Pulmonary artery endothelial cell (primary cell): ENCODE measurements at regions not wholly inside any gene's neighbourhood (a gene's known extent, or its start where the extent isn't known, plus 50 kb on each side); places are given as distances from the start of the nearest gene placed in this dataset.

Source experiments
- DNase-seq: peaks from one replicate; pipeline ENCODE4 v3.0.0-alpha.2; 2011; ENCODE audit warnings: low read depth, low spot score

GRCh38 chr5:74428275-74428674 is 212.3 kb downstream of the ENC1 start:
- DNase-seq: no peak

- DNase-seq: no peak
Measured at GRCh38 chr5:74426506-74426905, 214.0 kb downstream of the ENC1 start.

DNA sequence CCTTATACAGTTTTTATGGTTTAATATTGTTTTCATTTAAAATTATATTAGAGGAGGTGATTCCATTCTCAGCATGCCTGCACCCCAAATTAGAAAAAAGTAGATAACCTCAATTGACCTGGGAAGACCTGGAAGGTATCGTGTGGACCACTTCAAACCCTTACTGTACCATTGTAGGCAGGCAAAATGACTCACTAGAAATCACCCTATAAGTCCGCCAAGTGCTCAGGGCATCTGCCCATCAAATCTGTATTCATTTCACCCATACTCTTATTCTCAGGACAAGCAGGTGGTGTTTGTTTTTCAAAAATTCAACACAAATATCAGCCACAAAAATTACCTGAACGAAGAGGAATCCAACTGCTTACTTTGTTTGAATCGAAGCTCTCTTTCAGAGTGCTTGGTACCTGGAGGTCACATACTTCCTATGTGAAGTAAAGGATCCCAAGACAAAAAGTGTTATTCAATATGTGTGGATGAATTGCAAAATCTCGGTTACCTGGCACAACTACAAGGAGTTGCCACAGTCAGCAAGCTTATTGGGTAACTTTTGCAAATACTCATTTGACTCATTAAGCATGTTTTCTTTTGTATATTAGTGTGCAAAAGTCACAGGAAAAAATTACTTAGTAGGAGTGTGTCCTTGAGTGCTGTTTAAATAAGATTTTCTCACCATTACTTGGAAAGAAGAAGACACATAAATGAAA is 216.2 kb downstream of the ENC1 start:
- DNase-seq: no peak

DNA sequence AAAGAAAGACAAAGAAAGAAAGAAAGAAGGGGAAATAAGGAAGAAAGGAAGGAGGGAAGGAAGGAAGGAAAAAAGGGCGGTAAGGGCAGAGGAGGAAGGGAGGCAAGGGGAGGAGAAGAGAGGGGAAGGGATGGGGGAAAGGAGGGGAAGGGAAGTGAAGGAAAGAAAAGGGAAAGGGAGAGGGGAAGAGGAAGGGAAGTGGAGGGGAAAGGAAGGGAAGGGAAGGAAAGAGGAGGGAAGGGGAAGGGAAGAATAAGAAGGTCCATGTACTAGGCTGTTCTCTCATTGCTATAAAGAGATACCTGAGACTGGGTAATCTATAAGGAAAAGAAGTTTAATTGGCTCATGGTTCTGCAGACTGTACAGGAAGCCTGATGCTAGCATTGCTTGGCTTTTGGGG is 217.1 kb downstream of the ENC1 start:
- no peak for DNase-seq

DNA sequence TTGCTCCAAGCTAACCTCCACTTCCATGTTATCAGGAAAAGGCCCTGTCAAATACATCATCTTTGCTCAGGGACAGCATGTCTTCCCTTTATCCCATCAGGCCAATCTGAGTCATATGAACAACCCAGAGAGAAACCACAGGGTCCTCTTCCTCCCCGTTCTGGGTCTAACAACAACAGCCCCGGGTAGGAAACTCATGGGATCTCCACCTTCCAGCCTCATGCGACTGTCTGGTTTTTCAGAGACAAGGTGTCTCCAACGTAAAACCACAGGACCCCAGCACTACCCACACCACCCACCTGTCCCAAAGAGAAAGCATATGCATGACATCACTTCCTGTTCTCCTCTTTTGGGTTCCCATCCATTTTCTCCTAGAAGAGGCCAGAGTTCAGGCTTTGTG is 217.9 kb downstream of the ENC1 start:
- no peak for DNase-seq

GRCh38 chr5:74422030-74422429 is 218.5 kb downstream of the ENC1 start:
- no peak for DNase-seq

DNA sequence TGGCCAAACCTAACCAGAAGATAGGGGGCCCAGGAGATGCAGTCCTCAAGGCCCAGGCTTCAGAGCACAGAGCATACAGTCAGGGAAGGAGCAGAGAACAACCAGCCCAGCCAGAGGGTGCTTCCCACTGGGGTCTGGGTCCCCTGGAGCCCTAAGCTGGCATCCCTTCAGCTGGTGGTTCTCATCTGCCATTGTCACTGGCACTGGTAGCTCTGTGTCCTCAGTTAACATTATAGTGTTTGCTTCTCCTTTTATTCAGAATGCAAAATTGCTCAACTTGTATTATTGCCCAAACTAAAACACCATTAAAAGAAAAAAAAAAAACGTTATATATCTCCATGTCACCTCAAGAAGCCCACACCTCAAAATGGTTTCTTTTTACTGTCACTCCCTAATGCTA is 219.2 kb downstream of the ENC1 start:
- no peak for DNase-seq

DNA sequence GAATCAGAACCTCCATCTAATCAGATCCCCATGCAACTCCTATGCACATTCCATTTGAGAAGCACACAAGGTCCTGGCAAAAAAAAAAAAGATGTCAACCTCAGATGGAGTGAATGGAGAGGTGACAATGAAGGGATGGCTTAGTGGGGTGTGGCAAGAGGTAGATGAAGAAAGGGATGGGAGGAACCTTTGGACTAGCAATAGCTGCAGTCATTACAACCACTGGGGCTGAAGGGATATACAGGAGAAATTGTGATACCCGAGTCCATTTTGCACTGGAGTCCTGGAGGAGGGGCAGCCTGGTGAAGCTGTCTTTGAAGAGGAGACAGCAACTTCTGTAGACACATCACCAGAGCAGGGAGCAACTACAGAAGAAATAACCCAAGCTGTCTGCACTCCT is 219.6 kb downstream of the ENC1 start:
- no peak for DNase-seq

- no peak for DNase-seq
Measured at GRCh38 chr5:74420220-74420619, 220.3 kb downstream of the ENC1 start.

DNA sequence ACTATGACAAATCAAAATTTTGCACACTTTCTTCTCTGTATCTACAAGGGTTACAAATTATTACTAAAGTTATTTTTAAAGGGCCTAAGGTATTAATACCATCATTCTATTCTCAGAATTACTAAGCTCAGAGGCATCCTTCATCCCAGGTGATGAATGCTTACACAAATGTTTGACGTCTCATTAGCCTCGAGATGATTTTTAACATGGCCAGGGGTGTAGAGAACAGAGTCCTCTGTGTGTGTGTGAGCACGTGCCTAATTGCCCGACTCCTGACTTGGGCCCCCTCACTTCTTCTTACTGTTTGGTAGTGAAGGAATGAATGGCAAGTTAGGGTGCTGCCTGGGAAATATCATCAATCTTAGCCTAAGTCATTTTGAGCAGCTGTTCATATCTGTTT is 221.1 kb downstream of the ENC1 start:
- no peak for DNase-seq

- DNase-seq: no peak
Measured at GRCh38 chr5:74418709-74419108, 221.8 kb downstream of the ENC1 start.

DNA sequence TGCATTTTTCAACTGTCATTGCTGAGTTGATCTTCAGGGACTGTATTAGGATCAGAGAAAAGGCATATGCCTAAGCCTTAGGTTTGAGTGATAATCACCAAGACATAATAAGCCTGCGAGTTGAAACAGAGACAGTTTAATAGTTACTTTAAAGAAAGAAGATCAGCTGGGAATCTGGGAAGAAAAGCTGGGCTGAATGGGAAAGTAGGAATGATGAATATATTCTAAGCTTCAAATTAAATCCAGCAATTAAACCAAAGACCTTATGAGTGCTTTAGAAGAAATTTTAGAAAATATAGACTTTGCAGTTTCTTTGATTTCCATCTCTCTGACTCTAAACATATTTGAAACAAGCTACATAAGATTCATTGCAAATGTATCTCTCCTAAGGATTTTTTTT is 222.3 kb downstream of the ENC1 start:
- no peak for DNase-seq

GRCh38 chr5:74415695-74416102 is 224.8 kb downstream of the ENC1 start:
- peak; percentile 79 for DNase-seq

DNA sequence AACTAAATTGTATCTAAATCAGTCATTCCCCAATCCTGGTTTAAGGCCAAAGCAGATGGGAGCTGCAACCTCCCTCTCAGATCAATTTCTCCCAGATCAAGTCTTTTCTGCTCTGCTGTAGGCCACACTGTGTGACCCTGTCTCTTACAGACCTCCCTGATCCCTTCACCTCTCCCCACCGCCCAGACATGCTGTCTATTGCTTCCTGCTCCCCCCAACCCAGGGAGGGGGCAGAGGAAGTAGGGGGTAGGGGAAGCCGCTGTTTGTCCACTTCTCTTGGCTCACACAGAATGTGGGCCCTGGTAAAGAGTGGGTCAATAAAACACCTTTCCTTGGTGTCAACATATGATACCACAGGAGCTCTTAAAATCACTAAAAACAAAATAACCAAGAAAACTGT is 226.3 kb downstream of the ENC1 start:
- DNase-seq: no peak

DNA sequence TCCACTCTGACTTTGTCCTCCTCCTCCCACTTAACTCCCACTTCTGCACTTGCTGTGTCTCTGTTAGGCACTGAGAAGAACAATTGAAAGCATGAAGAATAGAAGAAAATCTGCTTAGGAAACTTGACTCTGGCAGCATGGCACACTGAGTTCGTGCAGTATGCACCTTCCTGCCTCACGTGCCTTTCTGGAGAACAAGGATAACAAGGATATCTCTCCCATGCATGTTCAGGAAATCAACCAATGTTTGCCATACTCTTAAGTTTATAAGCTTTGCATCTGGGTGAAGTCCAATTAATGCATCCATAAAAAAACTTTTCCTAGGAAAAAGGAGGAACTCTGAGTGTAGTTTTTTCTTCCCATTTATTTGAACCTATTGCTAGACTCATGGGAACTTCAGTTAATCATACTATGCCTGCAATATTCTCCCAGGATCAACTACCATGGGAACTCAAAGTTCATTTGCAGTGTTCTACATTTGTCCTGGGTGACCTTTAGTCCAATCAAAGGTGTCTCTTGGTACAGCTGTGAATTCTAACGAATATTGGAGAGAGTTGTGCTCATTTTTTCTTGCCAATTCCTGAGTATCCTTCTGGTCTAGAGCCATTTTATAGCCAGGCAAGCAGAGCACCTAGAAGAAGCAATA is 227.0 kb downstream of the ENC1 start:
- DNase-seq: no peak

DNA sequence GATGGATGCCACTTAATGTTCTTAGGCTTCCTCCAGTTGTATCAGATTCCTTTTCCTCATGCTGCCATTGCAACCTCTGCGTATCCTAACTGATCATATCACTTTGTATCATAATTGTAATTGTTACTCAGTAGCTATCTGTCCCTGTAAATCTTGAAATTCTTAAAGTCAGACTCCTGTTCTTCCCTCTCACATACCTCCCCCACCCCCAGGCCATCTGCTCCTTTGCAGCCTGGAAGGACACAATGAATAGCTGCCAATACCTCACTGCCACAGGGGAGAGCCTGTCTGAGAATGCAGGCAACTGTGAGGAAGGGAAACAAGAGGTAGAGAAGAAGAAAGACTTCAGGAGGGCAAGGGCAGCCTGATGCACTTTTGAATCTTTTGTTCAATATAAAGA is 228.5 kb downstream of the ENC1 start:
- no peak for DNase-seq

- DNase-seq: no peak
Measured at GRCh38 chr5:74409712-74410111, 230.8 kb downstream of the ENC1 start.

DNA sequence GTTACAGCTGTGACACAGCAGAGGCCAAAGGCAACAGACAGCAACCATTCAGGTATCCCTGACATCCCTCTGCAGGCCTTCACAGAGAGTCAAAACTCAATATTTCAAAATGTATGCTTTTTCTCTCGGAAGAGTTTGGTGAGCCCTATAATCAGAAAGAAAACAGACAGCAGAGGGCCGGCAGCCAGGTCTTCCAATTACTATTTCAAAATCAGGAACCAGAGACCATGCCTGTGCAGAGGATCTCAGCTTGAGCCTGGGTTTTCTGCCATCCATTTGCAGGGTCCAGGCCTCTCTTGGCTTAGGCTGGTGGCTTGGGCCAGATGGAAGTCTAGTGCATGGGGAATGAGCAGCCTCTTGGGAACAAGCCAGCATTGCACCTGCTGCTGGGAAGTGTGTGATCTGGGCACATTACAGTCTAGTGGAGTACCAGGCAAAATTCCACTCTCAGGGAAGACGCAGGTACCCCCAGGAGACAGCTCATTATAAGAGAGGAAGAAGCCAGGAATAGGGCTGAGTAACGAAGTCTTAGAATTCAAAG is 231.3 kb downstream of the ENC1 start:
- DNase-seq: no peak

- DNase-seq: peak; percentile 22
Measured at GRCh38 chr5:74408150-74409043, 232.1 kb downstream of the ENC1 start.

DNA sequence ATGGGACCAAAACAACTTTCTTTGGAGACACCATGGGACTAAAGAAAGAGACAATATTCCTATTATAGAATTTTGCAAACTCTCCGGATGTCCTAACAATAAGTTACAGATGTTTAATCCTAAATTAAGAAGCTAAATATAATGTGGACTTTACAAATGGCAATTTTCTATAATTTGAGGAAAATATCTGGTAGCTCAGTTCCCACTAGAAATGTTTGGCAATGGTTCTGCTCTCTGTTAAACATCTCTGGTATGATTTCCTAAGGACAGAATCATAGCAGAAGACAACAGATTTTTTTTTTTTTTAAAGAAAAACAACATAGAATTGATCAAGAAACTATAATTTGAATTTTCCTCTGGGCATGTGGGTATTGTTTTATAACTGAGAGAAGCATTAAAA is 232.8 kb downstream of the ENC1 start:
- DNase-seq: no peak

GRCh38 chr5:74406844-74407243 is 233.7 kb downstream of the ENC1 start:
- DNase-seq: no peak

- no peak for DNase-seq
Measured at GRCh38 chr5:74405593-74405992, 234.9 kb downstream of the ENC1 start.
